ENCODE measurements at regions not wholly inside any gene's neighbourhood (a gene's known extent, or its start where the extent isn't known, plus 50 kb on each side); places are given as distances from the start of the nearest gene placed in this dataset.

GRCh38 chr11:96680211-96681018 lies 290.6 kb downstream of the JRKL start:
- TF ChIP-seq CTCF (conservative IDR thresholded peaks at IDR 0.05), result no peak
- TF ChIP-seq EZH2 (IDR thresholded peaks at IDR 0.05; ENCODE audit: low read depth), result no peak

Measured in PC-9 (cell line).